COLO668 (cell line): ENCODE measurements at regions not wholly inside any gene's neighbourhood (a gene's known extent, or its start where the extent isn't known, plus 50 kb on each side); places are given as distances from the start of the nearest gene placed in this dataset.

ENCODE experiments used
- DNase-seq: peaks from one replicate; lab custom pipeline; 2025; ENCODE audit not compliant: unreplicated experiment; lab: John Stamatoyannopoulos, UW

GRCh38 chr2:144886862-144887261, 366.9 kb upstream of the ZEB2 start:
- DNase-seq = no peak

GRCh38 chr2:144877893-144878292, 358.0 kb upstream of the ZEB2 start:
- DNase-seq = no peak

- no peak for DNase-seq
Measured at GRCh38 chr2:144876013-144876412, 356.1 kb upstream of the ZEB2 start.

GRCh38 chr2:144875290-144875969, 355.5 kb upstream of the ZEB2 start:
- no peak for DNase-seq

- DNase-seq = no peak
Measured at GRCh38 chr2:144865670-144866069, 345.8 kb upstream of the ZEB2 start.

- no peak for DNase-seq
Measured at GRCh38 chr2:144859716-144860115, 339.8 kb upstream of the ZEB2 start.

- no peak for DNase-seq
Measured at GRCh38 chr2:144858211-144858610, 338.3 kb upstream of the ZEB2 start.

GRCh38 chr2:144854596-144854995, 334.7 kb upstream of the ZEB2 start:
- DNase-seq = no peak

- DNase-seq = no peak
Measured at GRCh38 chr2:144849612-144850011, 329.7 kb upstream of the ZEB2 start.

- DNase-seq = no peak
Measured at GRCh38 chr2:144848423-144848822, 328.5 kb upstream of the ZEB2 start.

- DNase-seq = no peak
Measured at GRCh38 chr2:144847347-144848080, 327.6 kb upstream of the ZEB2 start.

- DNase-seq = no peak
Measured at GRCh38 chr2:144836635-144837350, 316.9 kb upstream of the ZEB2 start.

GRCh38 chr2:144835634-144836350, 315.9 kb upstream of the ZEB2 start:
- no peak for DNase-seq

- DNase-seq = no peak
Measured at GRCh38 chr2:144834998-144835633, 315.2 kb upstream of the ZEB2 start.

- DNase-seq = no peak
Measured at GRCh38 chr2:144834363-144834762, 314.4 kb upstream of the ZEB2 start.

- DNase-seq = no peak
Measured at GRCh38 chr2:144833075-144833637, 313.2 kb upstream of the ZEB2 start.

GRCh38 chr2:144832048-144832447, 312.1 kb upstream of the ZEB2 start:
- DNase-seq = no peak

GRCh38 chr2:144830543-144830942, 310.6 kb upstream of the ZEB2 start:
- no peak for DNase-seq

GRCh38 chr2:144827404-144827803, 307.5 kb upstream of the ZEB2 start:
- no peak for DNase-seq

GRCh38 chr2:144826105-144826504, 306.2 kb upstream of the ZEB2 start:
- DNase-seq = no peak
